ENCODE measurements at regions not wholly inside any gene's neighbourhood (a gene's known extent, or its start where the extent isn't known, plus 50 kb on each side); places are given as distances from the start of the nearest gene placed in this dataset.

DNA sequence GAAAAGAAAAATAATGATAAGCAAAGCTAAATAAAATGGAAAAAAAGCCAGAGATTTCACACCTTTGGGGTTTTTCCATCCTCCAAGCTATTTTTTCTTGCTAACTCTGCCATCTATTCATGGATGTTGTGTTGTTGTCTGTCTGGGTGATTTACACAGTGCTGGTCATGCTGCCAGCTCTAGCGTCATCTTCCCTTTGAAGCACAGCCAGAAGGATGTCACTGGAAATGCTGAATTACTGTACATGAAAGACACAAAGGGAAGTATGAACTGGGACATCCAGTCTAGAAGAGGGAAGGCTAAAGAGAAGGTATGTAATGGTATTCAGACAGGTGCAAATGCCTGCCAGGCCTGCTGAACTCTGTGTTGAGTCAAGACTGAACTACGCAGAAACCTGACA lies 241.9 kb upstream of the STXBP5 start:
- POLR2A ChIA-PET = no interaction called here
- ATAC-seq (ENCODE audit: low read depth) = no peak

DNA sequence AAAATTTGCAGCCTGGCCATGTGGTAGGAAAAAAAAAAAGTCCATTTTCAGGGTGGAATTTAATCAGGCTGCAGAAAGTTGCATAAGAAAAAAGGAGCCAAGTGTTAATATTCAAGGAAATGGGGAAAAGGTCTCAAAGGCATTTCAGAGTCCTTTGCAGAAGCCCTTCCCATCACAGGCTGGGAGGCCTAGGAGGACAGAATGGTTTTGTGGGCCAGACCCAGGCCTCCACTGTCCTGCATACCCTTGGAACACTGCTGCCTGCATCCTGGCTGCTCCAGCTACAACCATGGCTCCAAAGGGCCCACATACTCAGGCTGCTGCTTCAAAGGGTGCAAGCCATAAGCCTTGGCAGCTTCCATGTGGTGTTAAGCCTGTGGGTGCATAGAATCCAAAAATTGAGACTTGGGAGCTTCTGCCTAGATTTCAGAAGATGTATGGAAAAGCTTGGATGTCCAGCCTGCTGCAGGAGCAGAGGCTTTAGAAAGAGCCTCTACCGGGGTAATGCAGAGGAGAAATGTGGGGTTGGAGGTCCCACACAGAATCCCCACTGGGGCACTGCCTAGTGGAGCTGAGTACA lies 239.0 kb upstream of the STXBP5 start:
- Mint-ChIP-seq H3K9me3 (ENCODE audit: insufficient read depth) (peaks cover 10% of the 10 kb centered on the region), H3K27me3 (no peaks in the 10 kb centered on the region), H3K27ac (no peak overlapping the region), H3K4me1 (no peaks in the 10 kb centered on the region), H3K4me3 (no peak overlapping the region)
- Histone ChIP-seq H2AFZ (ENCODE audit: insufficient read depth, low read depth, low read length, poor library complexity, severe bottlenecking) (no peak overlapping the region), H3K36me3 (replicated peaks in 1 of 2; ENCODE audit: control extremely low read depth in 1 of 2, control insufficient read depth in 1 of 2, extremely low read depth in 1 of 2, insufficient read depth in 2 of 2, low read length in 1 of 2) (no peaks in the 10 kb centered on the region), H3K4me2 (replicated peaks; ENCODE audit: low read depth, low read length, poor library complexity, severe bottlenecking) (no peak overlapping the region), H3K79me2 (ENCODE audit: control insufficient read depth, insufficient read depth, low read length) (no peaks in the 10 kb centered on the region), H3K4me3 (ENCODE audit: control extremely low read depth in 1 of 5, extremely low read depth in 1 of 5, insufficient read depth in 1 of 5, low read depth in 2 of 5, low read length in 4 of 5) (no peak overlapping the region), H4K20me1 (ENCODE audit: control insufficient read depth, insufficient read depth, low read length, poor library complexity, severe bottlenecking) (no peaks in the 10 kb centered on the region), H3K4me1 (ENCODE audit: control insufficient read depth in 2 of 2, insufficient read depth in 2 of 2, low read length in 2 of 2) (no peaks in the 10 kb centered on the region), H3K9me3 (ENCODE audit: control extremely low read depth in 1 of 3, control insufficient read depth in 2 of 3, insufficient read depth in 1 of 3, low read length in 2 of 3) (peaks cover 0 to 12% (median 6%) of the 10 kb centered on the region in 3 donors), H3K9ac (ENCODE audit: low read length) (no peak overlapping the region), H3K27ac (ENCODE audit: low read length in 2 of 2) (no peak overlapping the region), H3K27me3 (replicated peaks in 1 of 4; ENCODE audit: control extremely low read depth in 1 of 4, control insufficient read depth in 3 of 4, insufficient read depth in 4 of 4, low read length in 3 of 4) (no peaks in the 10 kb centered on the region)
- intact Hi-C loops (cut with micrococcal nuclease) = no loop called here
- 86% methylated on average over 1 of the region's 1 CpG for WGBS (ENCODE audit: insufficient coverage)
- DNase-seq (no peak), ATAC-seq (ENCODE audit: low read depth) (no peak)
- TF ChIP-seq, protein P1, sequence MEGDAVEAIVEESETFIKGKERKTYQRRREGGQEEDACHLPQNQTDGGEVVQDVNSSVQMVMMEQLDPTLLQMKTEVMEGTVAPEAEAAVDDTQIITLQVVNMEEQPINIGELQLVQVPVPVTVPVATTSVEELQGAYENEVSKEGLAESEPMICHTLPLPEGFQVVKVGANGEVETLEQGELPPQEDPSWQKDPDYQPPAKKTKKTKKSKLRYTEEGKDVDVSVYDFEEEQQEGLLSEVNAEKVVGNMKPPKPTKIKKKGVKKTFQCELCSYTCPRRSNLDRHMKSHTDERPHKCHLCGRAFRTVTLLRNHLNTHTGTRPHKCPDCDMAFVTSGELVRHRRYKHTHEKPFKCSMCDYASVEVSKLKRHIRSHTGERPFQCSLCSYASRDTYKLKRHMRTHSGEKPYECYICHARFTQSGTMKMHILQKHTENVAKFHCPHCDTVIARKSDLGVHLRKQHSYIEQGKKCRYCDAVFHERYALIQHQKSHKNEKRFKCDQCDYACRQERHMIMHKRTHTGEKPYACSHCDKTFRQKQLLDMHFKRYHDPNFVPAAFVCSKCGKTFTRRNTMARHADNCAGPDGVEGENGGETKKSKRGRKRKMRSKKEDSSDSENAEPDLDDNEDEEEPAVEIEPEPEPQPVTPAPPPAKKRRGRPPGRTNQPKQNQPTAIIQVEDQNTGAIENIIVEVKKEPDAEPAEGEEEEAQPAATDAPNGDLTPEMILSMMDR (IDR thresholded peaks at IDR 0.05) = no peak
- no peak for TF ChIP-seq EZH2 (IDR thresholded peaks at IDR 0.05; ENCODE audit: borderline replicate concordance, insufficient read depth, low read depth, low read length, poor library complexity, severe bottlenecking)
- ChIA-PET CTCF (no interaction called here), POLR2A (no interaction called here)

More for the DNA sequence above, 241.9 kb upstream of the STXBP5 start:
- Histone ChIP-seq H4K20me1 (ENCODE audit: control insufficient read depth, insufficient read depth, low read length, poor library complexity, severe bottlenecking) (no peaks in the 10 kb centered on the region), H3K4me3 (ENCODE audit: control extremely low read depth in 1 of 5, extremely low read depth in 1 of 5, insufficient read depth in 1 of 5, low read depth in 2 of 5, low read length in 4 of 5) (no peak overlapping the region), H3K4me1 (ENCODE audit: control insufficient read depth in 2 of 2, insufficient read depth in 2 of 2, low read length in 2 of 2) (no peaks in the 10 kb centered on the region), H3K79me2 (ENCODE audit: control insufficient read depth, insufficient read depth, low read length) (no peaks in the 10 kb centered on the region), H3K27ac (ENCODE audit: low read length in 2 of 2) (no peak overlapping the region), H3K9me3 (ENCODE audit: control extremely low read depth in 1 of 3, control insufficient read depth in 2 of 3, insufficient read depth in 1 of 3, low read length in 2 of 3) (peaks cover 0 to 9% (median 6%) of the 10 kb centered on the region in 3 donors), H2AFZ (ENCODE audit: insufficient read depth, low read depth, low read length, poor library complexity, severe bottlenecking) (no peak overlapping the region), H3K27me3 (replicated peaks in 1 of 4; ENCODE audit: control extremely low read depth in 1 of 4, control insufficient read depth in 3 of 4, insufficient read depth in 4 of 4, low read length in 3 of 4) (no peaks in the 10 kb centered on the region), H3K36me3 (replicated peaks in 1 of 2; ENCODE audit: control extremely low read depth in 1 of 2, control insufficient read depth in 1 of 2, extremely low read depth in 1 of 2, insufficient read depth in 2 of 2, low read length in 1 of 2) (no peaks in the 10 kb centered on the region), H3K4me2 (replicated peaks; ENCODE audit: low read depth, low read length, poor library complexity, severe bottlenecking) (no peak overlapping the region), H3K9ac (ENCODE audit: low read length) (no peak overlapping the region)
- intact Hi-C loops (cut with micrococcal nuclease) = no loop called here
- Mint-ChIP-seq H3K9me3 (ENCODE audit: insufficient read depth) (peaks cover 10% of the 10 kb centered on the region), H3K27me3 (no peaks in the 10 kb centered on the region), H3K4me3 (no peak overlapping the region), H3K27ac (no peak overlapping the region), H3K4me1 (no peaks in the 10 kb centered on the region)
- 100% methylated on average over 1 of the region's 2 CpGs for WGBS (ENCODE audit: insufficient coverage)
- DNase-seq = no peak
- no peak for TF ChIP-seq EZH2 (IDR thresholded peaks at IDR 0.05; ENCODE audit: borderline replicate concordance, insufficient read depth, low read depth, low read length, poor library complexity, severe bottlenecking)
- TF ChIP-seq, protein P1 (IDR thresholded peaks at IDR 0.05) = no peak
- CTCF ChIA-PET = no interaction called here

Measured in B cell (primary cell).